Activated T-helper 2 cell treated with anti-CD3 and anti-CD28 coated beads, Interferon-gamma antibody, Interleukin-2, Interleukin-4, amounts not matched to agents 10 μg/mL and 5 μg/mL and 100 μg/mL, durations not matched to agents 14 hours and 24 hours and 36 hours (primary cell): ENCODE measurements at regions not wholly inside any gene's neighbourhood (a gene's known extent, or its start where the extent isn't known, plus 50 kb on each side); places are given as distances from the start of the nearest gene placed in this dataset.

Experiments
- DNase-seq: peaks from one replicate; pipeline ENCODE4 v3.0.0; 2021; ENCODE audit warnings: low spot score
- H3K27ac Mint-ChIP-seq: one replicate; pipeline ENCODE4 v1.8.0; 2021; ENCODE audit warnings: mixed read lengths
- H3K27me3 Mint-ChIP-seq: one replicate; pipeline ENCODE4 v1.8.0; 2021; ENCODE audit warnings: low read depth, mixed read lengths
- H3K36me3 Mint-ChIP-seq: one replicate; pipeline ENCODE4 v1.8.0; 2021; ENCODE audit warnings: low read depth, mixed read lengths
- H3K4me1 Mint-ChIP-seq: one replicate; pipeline ENCODE4 v1.8.0; 2021; ENCODE audit warnings: low read depth, mixed read lengths
- H3K4me3 Mint-ChIP-seq: one replicate; pipeline ENCODE4 v1.8.0; 2021; ENCODE audit warnings: low read depth, mild to moderate bottlenecking, moderate library complexity, mixed read lengths
- H3K9me3 Mint-ChIP-seq: one replicate; pipeline ENCODE4 v1.8.0; 2021; ENCODE audit warnings: mixed read lengths
- intact Hi-C: fragments of 100-400 bp; cut with micrococcal nuclease; formaldehyde crosslinking; loops from one replicate; pipeline ENCODE4 v1.15.1; 2023

- H3K4me3 Mint-ChIP-seq: no peak overlapping the region
- H3K36me3 Mint-ChIP-seq: no peaks in the 10 kb centered on the region
- DNase-seq: no peak
- no peaks in the 10 kb centered on the region for H3K27me3 Mint-ChIP-seq
- no peak overlapping the region for H3K27ac Mint-ChIP-seq
- H3K9me3 Mint-ChIP-seq: peaks cover 7% of the 10 kb centered on the region
- intact Hi-C loops: no loop called here
- no peaks in the 10 kb centered on the region for H3K4me1 Mint-ChIP-seq
These were observed 253.5 kb upstream of the PLET1 start for GRCh38 chr11:112514011-112514740.

GRCh38 chr11:112516261-112516660, 255.6 kb upstream of the PLET1 start:
- intact Hi-C loops: no loop called here

GRCh38 chr11:112516755-112517154, 256.1 kb upstream of the PLET1 start:
- intact Hi-C loops: no loop called here
- H3K36me3 Mint-ChIP-seq: no peaks in the 10 kb centered on the region
- H3K4me3 Mint-ChIP-seq: no peak overlapping the region
- peaks cover 7% of the 10 kb centered on the region for H3K9me3 Mint-ChIP-seq
- H3K27ac Mint-ChIP-seq: no peak overlapping the region
- H3K27me3 Mint-ChIP-seq: peaks cover 2% of the 10 kb centered on the region
- no peaks in the 10 kb centered on the region for H3K4me1 Mint-ChIP-seq
- DNase-seq: no peak

More at GRCh38 chr11:112516261-112516660, 255.6 kb upstream of the PLET1 start:
- peaks cover 7% of the 10 kb centered on the region for H3K9me3 Mint-ChIP-seq
- H3K4me3 Mint-ChIP-seq: no peak overlapping the region
- H3K36me3 Mint-ChIP-seq: no peaks in the 10 kb centered on the region
- H3K27ac Mint-ChIP-seq: no peak overlapping the region
- no peak for DNase-seq
- no peaks in the 10 kb centered on the region for H3K4me1 Mint-ChIP-seq
- H3K27me3 Mint-ChIP-seq: peaks cover 2% of the 10 kb centered on the region

GRCh38 chr11:112518371-112518770, 257.7 kb upstream of the PLET1 start:
- Mint-ChIP-seq H3K9me3 (peaks cover 7% of the 10 kb centered on the region), H3K36me3 (no peaks in the 10 kb centered on the region), H3K27ac (no peak overlapping the region), H3K4me3 (no peak overlapping the region), H3K27me3 (peaks cover 6% of the 10 kb centered on the region), H3K4me1 (no peaks in the 10 kb centered on the region)
- no peak for DNase-seq
- intact Hi-C loops: no loop called here

GRCh38 chr11:112519751-112520150, 259.1 kb upstream of the PLET1 start:
- no peaks in the 10 kb centered on the region for H3K4me1 Mint-ChIP-seq
- peaks cover 6% of the 10 kb centered on the region for H3K27me3 Mint-ChIP-seq
- intact Hi-C loops: no loop called here
- H3K27ac Mint-ChIP-seq: no peak overlapping the region
- H3K9me3 Mint-ChIP-seq: peaks cover 7% of the 10 kb centered on the region
- no peaks in the 10 kb centered on the region for H3K36me3 Mint-ChIP-seq
- H3K4me3 Mint-ChIP-seq: no peak overlapping the region
- DNase-seq: no peak

- H3K9me3 Mint-ChIP-seq: peaks cover 7% of the 10 kb centered on the region
- no peaks in the 10 kb centered on the region for H3K4me1 Mint-ChIP-seq
- peaks cover 6% of the 10 kb centered on the region for H3K27me3 Mint-ChIP-seq
- no peak overlapping the region for H3K4me3 Mint-ChIP-seq
- H3K27ac Mint-ChIP-seq: no peak overlapping the region
- no peaks in the 10 kb centered on the region for H3K36me3 Mint-ChIP-seq
- intact Hi-C loops: no loop called here
- DNase-seq: no peak
These were observed 259.7 kb upstream of the PLET1 start for GRCh38 chr11:112520354-112520753.

- DNase-seq: no peak
- intact Hi-C loops: no loop called here
- Mint-ChIP-seq H3K27ac (no peak overlapping the region), H3K4me1 (no peaks in the 10 kb centered on the region), H3K36me3 (no peaks in the 10 kb centered on the region), H3K9me3 (peaks cover 7% of the 10 kb centered on the region), H3K4me3 (no peak overlapping the region), H3K27me3 (peaks cover 8% of the 10 kb centered on the region)
These were observed 261.9 kb upstream of the PLET1 start for GRCh38 chr11:112522536-112522935.

GRCh38 chr11:112523031-112523430, 262.4 kb upstream of the PLET1 start:
- H3K4me1 Mint-ChIP-seq: no peaks in the 10 kb centered on the region
- peaks cover 8% of the 10 kb centered on the region for H3K27me3 Mint-ChIP-seq
- DNase-seq: no peak
- H3K27ac Mint-ChIP-seq: no peak overlapping the region
- intact Hi-C loops: no loop called here
- H3K9me3 Mint-ChIP-seq: peaks cover 7% of the 10 kb centered on the region
- no peaks in the 10 kb centered on the region for H3K36me3 Mint-ChIP-seq
- H3K4me3 Mint-ChIP-seq: no peak overlapping the region

GRCh38 chr11:112523477-112523876, 262.8 kb upstream of the PLET1 start:
- intact Hi-C loops: no loop called here
- H3K36me3 Mint-ChIP-seq: no peaks in the 10 kb centered on the region
- H3K27me3 Mint-ChIP-seq: peaks cover 8% of the 10 kb centered on the region
- H3K4me3 Mint-ChIP-seq: no peak overlapping the region
- H3K27ac Mint-ChIP-seq: no peak overlapping the region
- DNase-seq: no peak
- H3K9me3 Mint-ChIP-seq: peaks cover 3% of the 10 kb centered on the region
- no peaks in the 10 kb centered on the region for H3K4me1 Mint-ChIP-seq

- no peak for DNase-seq
- H3K4me3 Mint-ChIP-seq: no peak overlapping the region
- intact Hi-C loops: no loop called here
- H3K4me1 Mint-ChIP-seq: no peaks in the 10 kb centered on the region
- H3K9me3 Mint-ChIP-seq: no peaks in the 10 kb centered on the region
- no peaks in the 10 kb centered on the region for H3K36me3 Mint-ChIP-seq
- H3K27ac Mint-ChIP-seq: no peak overlapping the region
- H3K27me3 Mint-ChIP-seq: peaks cover 8% of the 10 kb centered on the region
These were observed 263.3 kb upstream of the PLET1 start for GRCh38 chr11:112523951-112524350.

GRCh38 chr11:112524798-112525197, 264.1 kb upstream of the PLET1 start:
- no peak for DNase-seq
- H3K4me3 Mint-ChIP-seq: no peak overlapping the region
- peaks cover 7% of the 10 kb centered on the region for H3K27me3 Mint-ChIP-seq
- no peaks in the 10 kb centered on the region for H3K4me1 Mint-ChIP-seq
- intact Hi-C loops: no loop called here
- no peaks in the 10 kb centered on the region for H3K36me3 Mint-ChIP-seq
- no peak overlapping the region for H3K27ac Mint-ChIP-seq
- no peaks in the 10 kb centered on the region for H3K9me3 Mint-ChIP-seq

- no peaks in the 10 kb centered on the region for H3K9me3 Mint-ChIP-seq
- no peak overlapping the region for H3K4me3 Mint-ChIP-seq
- H3K27me3 Mint-ChIP-seq: peaks cover 5% of the 10 kb centered on the region
- no peaks in the 10 kb centered on the region for H3K4me1 Mint-ChIP-seq
- no peak for DNase-seq
- intact Hi-C loops: no loop called here
- H3K27ac Mint-ChIP-seq: no peak overlapping the region
- no peaks in the 10 kb centered on the region for H3K36me3 Mint-ChIP-seq
These were observed 264.6 kb upstream of the PLET1 start for GRCh38 chr11:112525270-112525669.

- intact Hi-C loops: no loop called here
- Mint-ChIP-seq H3K27ac (no peak overlapping the region), H3K4me1 (no peaks in the 10 kb centered on the region), H3K27me3 (peaks cover 5% of the 10 kb centered on the region), H3K4me3 (no peak overlapping the region), H3K36me3 (no peaks in the 10 kb centered on the region), H3K9me3 (no peaks in the 10 kb centered on the region)
- DNase-seq: no peak
These were observed 265.4 kb upstream of the PLET1 start for GRCh38 chr11:112525844-112526590.
